ENCODE measurements at regions not wholly inside any gene's neighbourhood (a gene's known extent, or its start where the extent isn't known, plus 50 kb on each side); places are given as distances from the start of the nearest gene placed in this dataset.

DNA sequence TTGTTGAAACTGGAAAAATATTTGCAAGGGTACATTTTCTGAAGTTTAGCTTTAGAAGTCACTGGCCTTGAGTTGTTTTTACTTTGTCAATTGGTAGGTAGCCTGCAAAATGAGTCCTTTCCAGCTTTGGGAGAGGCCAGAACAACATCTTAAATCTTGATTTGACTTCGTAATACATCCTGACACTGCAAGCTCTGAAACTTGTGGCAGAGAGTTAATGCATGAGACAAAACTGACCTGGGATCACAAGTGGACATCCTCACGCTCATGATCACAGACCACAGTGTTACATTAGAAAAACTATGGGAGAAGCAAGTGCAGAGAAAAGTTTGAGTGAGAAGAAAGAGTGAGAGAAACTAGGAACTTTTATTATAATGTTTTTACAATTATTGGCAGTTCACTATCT, 550.9 kb downstream of the USP25 start:
- ATAC-seq (replicated peaks) (no peak), DNase-seq (no peak)
- no peaks in the 10 kb centered on the region for H3K36me3 Mint-ChIP-seq (ENCODE audit: insufficient read depth)
- no peaks in the 10 kb centered on the region for H3K4me1 Mint-ChIP-seq (ENCODE audit: low read depth in 2 of 2)
- H3K27ac Mint-ChIP-seq: no peak overlapping the region
- peaks cover 0 to 5% of the 10 kb centered on the region in 2 donors for H3K9me3 Mint-ChIP-seq
- no peak overlapping the region for H3K4me3 Mint-ChIP-seq
- H3K27me3 Mint-ChIP-seq: no peaks in the 10 kb centered on the region

DNA sequence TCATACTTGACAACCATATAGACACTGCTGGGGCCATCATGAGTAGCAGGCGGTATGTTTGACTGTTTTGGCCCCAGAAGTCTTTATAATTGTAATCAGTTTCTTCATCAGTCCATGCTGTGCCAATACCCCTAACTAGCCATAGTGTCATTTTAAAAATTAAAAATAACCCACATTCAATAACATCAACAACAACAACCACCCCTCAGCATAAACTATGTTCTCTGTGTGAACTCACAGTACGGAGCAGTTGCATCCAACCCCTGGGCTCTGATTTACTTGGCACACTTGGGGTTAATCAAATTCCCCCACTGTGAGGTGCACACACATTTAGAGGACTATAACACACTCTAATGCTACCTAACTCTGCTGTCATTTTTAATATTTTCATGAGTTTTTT, 553.7 kb downstream of the USP25 start:
- DNase-seq (no peak), ATAC-seq (replicated peaks) (no peak)
- H3K9me3 Mint-ChIP-seq: peaks cover 0 to 5% of the 10 kb centered on the region in 2 donors
- no peak overlapping the region for H3K27ac Mint-ChIP-seq
- no peaks in the 10 kb centered on the region for H3K27me3 Mint-ChIP-seq
- no peak overlapping the region for H3K4me3 Mint-ChIP-seq
- H3K36me3 Mint-ChIP-seq (ENCODE audit: insufficient read depth): no peaks in the 10 kb centered on the region
- H3K4me1 Mint-ChIP-seq (ENCODE audit: low read depth in 2 of 2): no peaks in the 10 kb centered on the region

DNA sequence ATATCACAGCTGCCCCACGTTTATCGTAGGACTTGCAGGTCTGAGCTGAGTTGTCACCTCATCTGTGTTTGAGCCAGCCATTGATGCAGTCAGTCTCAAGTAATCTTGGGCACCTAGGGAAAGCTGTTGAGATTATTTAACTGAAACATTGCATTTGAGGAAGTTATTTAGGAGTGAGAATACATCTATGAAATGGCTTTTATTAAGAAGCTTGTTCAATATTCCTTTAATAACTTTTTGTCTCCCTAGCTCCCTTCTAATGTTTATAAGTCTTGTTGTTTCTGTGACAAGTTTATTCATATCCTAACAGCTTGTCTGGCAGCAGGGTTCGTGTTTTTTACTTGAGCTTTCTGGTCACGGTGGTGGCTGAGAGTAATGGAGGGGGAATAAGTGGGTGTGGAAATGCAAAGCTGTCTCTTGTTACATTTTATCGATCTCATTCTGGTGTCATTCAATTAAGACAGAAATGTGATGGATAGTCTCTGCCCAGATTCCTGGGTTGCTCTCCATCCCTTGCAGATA, 555.9 kb downstream of the USP25 start:
- no peaks in the 10 kb centered on the region for H3K4me1 Mint-ChIP-seq (ENCODE audit: low read depth in 2 of 2)
- no peaks in the 10 kb centered on the region for H3K36me3 Mint-ChIP-seq (ENCODE audit: insufficient read depth)
- ATAC-seq (replicated peaks): no peak
- no peaks in the 10 kb centered on the region for H3K27me3 Mint-ChIP-seq
- no peak overlapping the region for H3K4me3 Mint-ChIP-seq
- DNase-seq: no peak
- H3K27ac Mint-ChIP-seq: no peak overlapping the region
- peaks cover 0 to 2% of the 10 kb centered on the region in 2 donors for H3K9me3 Mint-ChIP-seq

DNA sequence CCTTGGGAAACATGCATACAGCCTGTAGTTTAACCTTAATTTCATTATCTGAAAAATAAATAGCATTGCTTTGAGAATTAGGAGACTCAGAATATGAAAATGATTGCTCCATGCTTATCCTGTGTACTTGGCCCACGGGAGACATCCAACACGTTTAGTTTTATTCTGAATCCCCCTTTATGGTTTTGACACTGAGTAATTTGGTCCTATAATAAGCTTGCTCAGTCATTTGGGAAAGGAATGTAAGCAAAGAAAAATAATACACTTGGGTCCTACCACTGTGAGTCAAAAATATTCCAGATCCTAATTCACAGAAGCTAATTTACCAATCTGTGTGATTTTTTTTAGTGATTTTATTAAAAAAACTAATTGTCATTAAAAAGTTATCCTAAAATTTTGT, 557.3 kb downstream of the USP25 start:
- ATAC-seq (replicated peaks) (no peak), DNase-seq (no peak)
- no peak overlapping the region for H3K27ac Mint-ChIP-seq
- no peaks in the 10 kb centered on the region for H3K36me3 Mint-ChIP-seq (ENCODE audit: insufficient read depth)
- no peaks in the 10 kb centered on the region for H3K27me3 Mint-ChIP-seq
- no peaks in the 10 kb centered on the region for H3K4me1 Mint-ChIP-seq (ENCODE audit: low read depth in 2 of 2)
- peaks cover 0 to 2% of the 10 kb centered on the region in 2 donors for H3K9me3 Mint-ChIP-seq
- no peak overlapping the region for H3K4me3 Mint-ChIP-seq

DNA sequence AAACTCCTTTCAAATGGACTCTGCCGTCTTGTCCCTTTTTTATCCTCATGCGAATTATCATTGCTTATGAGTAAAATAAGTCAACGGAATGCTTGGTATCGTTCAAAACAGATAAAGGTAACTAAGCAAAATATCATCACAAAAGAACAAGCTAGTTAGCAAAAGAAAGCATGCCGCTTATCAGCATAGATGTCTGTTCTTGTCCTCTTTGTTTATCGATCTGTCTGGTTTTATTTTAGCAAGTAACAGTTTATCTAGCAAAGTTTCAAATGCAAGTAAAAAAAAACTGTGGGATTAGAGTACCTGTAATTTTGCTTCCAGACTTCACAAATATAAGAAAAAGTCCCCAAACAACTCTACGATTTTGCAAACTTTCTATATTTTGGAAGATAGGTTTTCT, 561.5 kb downstream of the USP25 start:
- ATAC-seq (replicated peaks): no peak
- Mint-ChIP-seq H3K4me3 (no peak overlapping the region), H3K4me1 (ENCODE audit: low read depth in 2 of 2) (no peaks in the 10 kb centered on the region), H3K27me3 (no peaks in the 10 kb centered on the region), H3K9me3 (peaks cover 0 to 2% of the 10 kb centered on the region in 2 donors), H3K36me3 (ENCODE audit: insufficient read depth) (no peaks in the 10 kb centered on the region), H3K27ac (no peak overlapping the region)
- DNase-seq: no peak

DNA sequence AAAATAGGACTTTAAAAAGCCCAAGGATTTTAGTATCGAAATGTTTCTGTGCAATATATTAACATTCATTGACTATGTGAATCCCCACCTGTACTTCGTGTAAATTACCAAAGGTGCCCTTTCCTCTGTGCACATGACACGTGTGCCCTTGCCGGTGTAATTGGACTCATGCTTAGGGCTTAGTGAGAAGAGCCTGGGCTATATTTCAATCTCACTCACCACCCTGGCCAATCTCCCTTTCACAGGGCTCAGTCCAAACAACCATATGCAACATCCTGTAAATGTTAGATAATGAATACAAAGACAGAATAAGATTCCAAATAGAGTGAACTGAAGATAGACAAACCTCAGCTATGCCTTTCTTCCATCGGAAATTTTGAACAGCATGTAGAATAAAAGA, 564.3 kb downstream of the USP25 start:
- no peaks in the 10 kb centered on the region for H3K4me1 Mint-ChIP-seq (ENCODE audit: low read depth in 2 of 2)
- no peak overlapping the region for H3K4me3 Mint-ChIP-seq
- no peak for DNase-seq
- no peaks in the 10 kb centered on the region for H3K27me3 Mint-ChIP-seq
- no peak for ATAC-seq (replicated peaks)
- H3K27ac Mint-ChIP-seq: no peak overlapping the region
- peaks cover 0 to 2% of the 10 kb centered on the region in 2 donors for H3K9me3 Mint-ChIP-seq
- no peaks in the 10 kb centered on the region for H3K36me3 Mint-ChIP-seq (ENCODE audit: insufficient read depth)

DNA sequence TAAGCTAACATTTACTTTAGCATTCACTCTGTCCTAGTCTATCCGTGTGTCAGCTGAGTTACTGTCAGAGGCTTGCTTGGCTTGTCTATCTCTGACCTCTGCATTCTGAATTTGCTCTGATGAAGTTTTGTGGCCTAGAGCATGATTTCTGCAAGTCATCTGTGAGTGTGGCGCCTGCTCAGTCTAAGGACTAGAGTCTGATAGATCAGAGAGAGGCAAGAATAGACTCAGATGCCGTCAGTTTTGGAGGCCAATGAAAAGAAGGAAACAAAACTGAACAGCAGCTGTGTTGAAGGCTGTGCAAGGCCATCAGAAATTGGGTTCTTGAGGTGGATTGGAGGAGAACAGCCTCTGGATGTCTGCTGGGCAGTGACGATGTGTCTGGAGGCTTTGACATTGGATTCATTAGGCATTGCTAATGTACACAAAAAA, 573.1 kb downstream of the USP25 start:
- DNase-seq (no peak), ATAC-seq (replicated peaks) (no peak)
- Mint-ChIP-seq H3K9me3 (peaks cover 0 to 6% of the 10 kb centered on the region in 2 donors), H3K27ac (no peak overlapping the region), H3K36me3 (ENCODE audit: insufficient read depth) (no peaks in the 10 kb centered on the region), H3K4me3 (no peak overlapping the region), H3K27me3 (no peaks in the 10 kb centered on the region), H3K4me1 (ENCODE audit: low read depth in 2 of 2) (no peaks in the 10 kb centered on the region)

DNA sequence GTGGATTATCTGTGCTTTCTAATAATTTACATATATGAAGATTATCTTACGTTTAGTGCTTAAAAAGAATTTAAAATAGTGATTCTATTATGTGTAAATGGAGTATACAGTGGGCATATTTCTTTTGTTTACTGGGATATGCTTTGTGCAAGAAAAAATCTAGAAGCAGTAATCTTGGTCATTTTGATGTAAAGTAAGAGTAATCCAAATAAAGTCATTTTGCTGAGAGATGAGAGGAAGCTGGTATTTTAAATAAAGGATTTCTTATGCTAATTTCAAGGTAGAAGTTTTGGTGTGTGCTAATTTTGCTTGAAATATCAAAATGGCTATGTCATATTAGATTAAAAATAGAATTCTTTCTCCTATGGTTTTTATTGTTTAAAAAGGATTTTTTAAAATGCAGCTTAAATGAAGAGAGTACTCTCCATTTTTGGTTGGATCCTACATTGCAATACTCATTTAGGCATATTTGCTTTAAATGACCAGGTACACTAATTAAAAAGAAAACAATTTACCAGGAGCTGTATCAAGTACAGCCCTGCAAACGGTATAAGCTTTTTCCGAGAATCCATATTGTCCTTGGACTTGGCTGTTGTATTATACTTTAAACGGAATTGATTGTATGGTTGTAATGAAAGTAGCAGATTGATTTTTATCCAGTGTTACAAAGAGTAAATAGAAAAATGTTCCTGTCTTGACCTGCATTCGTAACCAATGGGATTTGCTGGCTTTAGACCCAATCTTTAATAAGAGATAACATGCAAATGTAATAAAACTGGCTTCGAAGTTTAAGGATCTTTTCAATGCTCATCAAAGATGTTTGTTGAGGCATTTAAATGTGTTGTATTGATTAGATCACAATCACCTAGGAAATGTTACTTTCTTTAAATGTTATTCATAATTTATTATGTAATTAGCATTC, 574.7 kb downstream of the USP25 start:
- H3K4me1 Mint-ChIP-seq (ENCODE audit: low read depth in 2 of 2): no peaks in the 10 kb centered on the region
- H3K27me3 Mint-ChIP-seq: no peaks in the 10 kb centered on the region
- no peak overlapping the region for H3K4me3 Mint-ChIP-seq
- peaks cover 0 to 9% of the 10 kb centered on the region in 2 donors for H3K9me3 Mint-ChIP-seq
- H3K27ac Mint-ChIP-seq: no peak overlapping the region
- no peaks in the 10 kb centered on the region for H3K36me3 Mint-ChIP-seq (ENCODE audit: insufficient read depth)
- no peak for ATAC-seq (replicated peaks)
- DNase-seq: no peak

DNA sequence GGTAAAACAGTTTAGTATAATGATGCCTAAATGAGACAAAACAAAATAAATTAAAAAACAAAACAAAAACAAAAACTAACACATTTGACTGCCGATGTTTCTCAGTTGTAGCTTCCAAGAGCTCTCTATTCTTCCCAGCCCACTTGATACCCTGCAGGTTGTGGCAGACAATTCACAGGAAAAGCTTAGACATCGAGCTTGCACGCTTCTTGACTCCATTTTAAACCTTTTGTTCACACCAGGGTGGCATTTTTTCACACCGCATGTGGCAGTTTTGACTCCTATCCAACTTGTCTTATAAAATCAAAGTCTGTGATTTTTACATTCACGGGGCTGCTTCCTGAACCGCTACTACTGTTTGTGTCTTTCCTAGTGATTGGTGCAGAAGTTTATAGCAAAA, 575.9 kb downstream of the USP25 start:
- DNase-seq: no peak
- no peak for ATAC-seq (replicated peaks)
- no peaks in the 10 kb centered on the region for H3K36me3 Mint-ChIP-seq (ENCODE audit: insufficient read depth)
- H3K4me3 Mint-ChIP-seq: no peak overlapping the region
- no peaks in the 10 kb centered on the region for H3K4me1 Mint-ChIP-seq (ENCODE audit: low read depth in 2 of 2)
- H3K27me3 Mint-ChIP-seq: no peaks in the 10 kb centered on the region
- H3K27ac Mint-ChIP-seq: no peak overlapping the region
- peaks cover 0 to 9% of the 10 kb centered on the region in 2 donors for H3K9me3 Mint-ChIP-seq

DNA sequence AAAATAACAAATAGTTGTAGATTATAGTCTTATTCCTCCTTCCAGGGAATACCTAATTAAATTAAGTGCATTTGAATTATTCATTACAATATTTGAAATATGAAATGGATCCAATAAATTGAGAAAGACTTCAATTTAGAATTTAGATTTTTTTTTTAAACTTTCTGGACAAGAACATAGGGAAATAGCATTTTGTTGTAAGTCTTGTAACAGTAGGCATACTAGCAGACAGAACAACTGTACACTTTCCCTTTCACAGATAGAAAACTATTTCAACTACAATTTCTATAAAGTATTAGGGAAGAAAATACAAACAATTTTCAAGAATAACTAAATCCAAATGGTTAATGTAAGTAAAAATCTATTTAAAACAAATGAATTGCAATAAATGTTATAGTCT, 577.5 kb downstream of the USP25 start:
- Mint-ChIP-seq H3K27ac (no peak overlapping the region), H3K27me3 (no peaks in the 10 kb centered on the region), H3K4me3 (no peak overlapping the region), H3K4me1 (ENCODE audit: low read depth in 2 of 2) (no peaks in the 10 kb centered on the region), H3K9me3 (peaks cover 0 to 9% of the 10 kb centered on the region in 2 donors), H3K36me3 (ENCODE audit: insufficient read depth) (no peaks in the 10 kb centered on the region)
- ATAC-seq (replicated peaks): no peak
- DNase-seq: no peak

DNA sequence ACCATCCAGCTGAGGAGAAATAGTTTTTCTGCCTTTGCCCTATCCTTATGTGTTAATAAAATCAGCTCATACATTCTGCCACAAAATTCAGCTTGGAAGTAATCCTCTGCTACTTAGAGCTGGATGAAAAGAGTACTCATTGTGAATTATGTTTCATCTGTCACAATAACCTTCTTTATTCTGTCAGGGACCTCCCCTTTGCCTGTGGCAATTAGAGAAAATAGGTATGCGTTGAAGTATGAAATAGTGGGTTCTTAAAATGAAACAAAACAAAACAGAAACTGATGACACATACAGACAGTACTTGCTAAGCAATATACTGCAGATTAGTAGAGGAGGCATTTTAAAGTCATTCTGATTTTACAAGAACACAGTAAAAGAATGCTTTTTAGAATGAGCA, 578.5 kb downstream of the USP25 start:
- Mint-ChIP-seq H3K4me3 (no peak overlapping the region), H3K27ac (no peak overlapping the region), H3K36me3 (ENCODE audit: insufficient read depth) (no peaks in the 10 kb centered on the region), H3K9me3 (peaks cover 0 to 5% of the 10 kb centered on the region in 2 donors), H3K27me3 (no peaks in the 10 kb centered on the region), H3K4me1 (ENCODE audit: low read depth in 2 of 2) (no peaks in the 10 kb centered on the region)
- ATAC-seq (replicated peaks) (no peak), DNase-seq (no peak)

DNA sequence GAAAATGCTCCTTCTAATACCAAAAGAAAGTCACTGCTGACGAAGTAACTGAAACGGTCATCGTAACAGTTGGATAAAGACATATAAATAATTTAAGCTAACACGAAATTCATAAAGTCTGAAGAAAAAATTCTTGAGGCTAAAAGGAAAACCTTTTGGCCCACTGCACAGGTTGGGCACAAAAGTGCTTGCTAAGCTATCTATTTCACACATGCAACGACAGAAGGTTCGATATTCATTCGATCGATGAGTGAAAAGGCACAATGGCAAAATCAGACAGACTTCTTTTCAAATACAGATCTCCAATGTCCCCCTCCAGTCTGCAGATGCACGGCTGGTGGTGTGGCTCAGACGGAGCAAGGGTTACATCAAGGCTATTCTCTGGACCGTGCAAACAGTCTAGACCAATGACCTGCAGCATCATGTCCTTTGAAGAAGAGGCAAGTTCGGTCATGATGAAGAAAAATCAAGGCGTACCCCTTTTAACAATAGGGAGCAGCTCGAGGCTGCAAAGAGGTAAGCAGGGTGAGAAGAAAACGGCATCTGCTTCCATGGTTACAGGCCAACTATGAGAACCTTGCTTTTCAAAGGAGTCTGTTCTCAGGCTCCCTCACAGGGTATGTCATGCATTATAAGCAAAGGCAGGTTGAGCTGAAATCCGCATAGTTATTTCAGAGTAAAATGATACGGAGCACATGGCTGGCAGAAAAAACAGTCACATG, 579.6 kb downstream of the USP25 start:
- no peaks in the 10 kb centered on the region for H3K36me3 Mint-ChIP-seq (ENCODE audit: insufficient read depth)
- ATAC-seq (replicated peaks) (no peak), DNase-seq (no peak)
- H3K27ac Mint-ChIP-seq: no peak overlapping the region
- no peaks in the 10 kb centered on the region for H3K4me1 Mint-ChIP-seq (ENCODE audit: low read depth in 2 of 2)
- H3K9me3 Mint-ChIP-seq: peaks cover 0 to 5% of the 10 kb centered on the region in 2 donors
- no peak overlapping the region for H3K4me3 Mint-ChIP-seq
- H3K27me3 Mint-ChIP-seq: no peaks in the 10 kb centered on the region

DNA sequence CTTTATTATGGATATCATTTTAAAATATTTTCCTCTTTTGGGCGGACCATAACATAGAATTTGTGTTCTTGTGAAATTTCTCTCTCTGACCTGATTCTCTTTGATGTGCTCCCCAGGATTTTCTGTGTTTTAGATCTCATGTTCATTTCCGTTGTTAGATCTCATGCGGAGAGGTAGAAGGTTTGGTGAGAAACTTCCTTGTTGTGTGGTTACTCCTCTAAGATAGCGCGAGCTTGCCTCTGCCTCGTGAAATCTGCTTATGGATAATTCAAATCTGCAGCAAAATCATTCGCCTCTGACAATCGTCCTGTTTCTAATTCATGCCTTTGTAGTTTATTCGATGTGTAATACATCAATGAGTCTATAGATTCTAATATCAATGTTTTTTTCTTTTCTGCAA, 580.4 kb downstream of the USP25 start:
- DNase-seq: no peak
- Mint-ChIP-seq H3K36me3 (ENCODE audit: insufficient read depth) (no peaks in the 10 kb centered on the region), H3K27me3 (no peaks in the 10 kb centered on the region), H3K27ac (no peak overlapping the region), H3K4me3 (no peak overlapping the region), H3K9me3 (peaks cover 0 to 5% of the 10 kb centered on the region in 2 donors), H3K4me1 (ENCODE audit: low read depth in 2 of 2) (no peaks in the 10 kb centered on the region)
- no peak for ATAC-seq (replicated peaks)

DNA sequence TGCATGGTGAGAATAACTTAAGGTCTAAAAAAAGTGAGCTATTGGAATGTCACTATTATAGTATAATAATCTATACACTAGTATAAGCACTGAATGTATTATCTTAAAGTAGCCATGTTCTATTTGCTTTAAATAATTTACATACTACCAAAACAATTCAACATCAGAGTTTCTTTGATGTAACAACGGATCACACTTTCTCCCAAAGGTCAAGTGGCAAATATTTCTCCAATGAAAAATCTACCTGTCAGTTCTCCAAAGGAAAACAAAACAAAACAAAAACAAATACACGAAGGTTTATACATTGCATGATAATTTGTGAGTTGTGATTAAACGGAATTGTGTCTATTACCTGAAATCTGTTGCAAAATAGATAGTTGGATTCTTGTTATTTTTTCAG, 581.4 kb downstream of the USP25 start:
- Mint-ChIP-seq H3K36me3 (ENCODE audit: insufficient read depth) (no peaks in the 10 kb centered on the region), H3K27me3 (no peaks in the 10 kb centered on the region), H3K4me3 (no peak overlapping the region), H3K27ac (no peak overlapping the region), H3K4me1 (ENCODE audit: low read depth in 2 of 2) (no peaks in the 10 kb centered on the region), H3K9me3 (peaks cover 0 to 3% of the 10 kb centered on the region in 2 donors)
- DNase-seq: no peak
- no peak for ATAC-seq (replicated peaks)

Data from effector memory CD8-positive, alpha-beta T cell (primary cell).